ENCODE measurements at regions not wholly inside any gene's neighbourhood (a gene's known extent, or its start where the extent isn't known, plus 50 kb on each side); places are given as distances from the start of the nearest gene placed in this dataset.

DNA sequence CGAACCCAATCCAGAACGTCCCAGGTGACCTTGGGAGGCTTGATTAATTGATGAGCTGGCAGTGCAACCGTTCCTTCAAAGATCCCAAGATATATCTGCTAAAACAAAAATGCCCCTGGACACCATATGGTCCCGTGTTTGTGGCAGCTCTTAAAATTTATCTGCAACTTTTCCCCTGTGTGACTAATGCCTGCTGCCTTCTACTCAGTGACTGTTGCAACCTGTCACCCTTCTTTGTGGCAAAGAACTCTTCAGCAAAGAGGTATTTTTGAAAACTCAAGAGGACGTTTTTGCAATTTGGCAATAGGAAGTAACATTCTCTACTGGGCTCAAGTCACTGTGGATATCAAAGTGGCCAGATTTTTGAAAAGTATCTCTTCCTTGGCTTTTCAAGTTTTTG is 75.8 kb upstream of the SOD3 start:
- Histone ChIP-seq H3K36me3 (ENCODE audit: control insufficient read depth, insufficient read depth, low read length) (no peaks in the 10 kb centered on the region), H3K27me3 (ENCODE audit: control insufficient read depth, insufficient read depth, low read length) (no peaks in the 10 kb centered on the region), H3K9ac (ENCODE audit: low read depth, low read length) (no peak overlapping the region), H3K4me3 (ENCODE audit: low read depth, low read length) (no peak overlapping the region), H3K9me3 (ENCODE audit: control insufficient read depth, insufficient read depth, low read length) (peaks cover 5% of the 10 kb centered on the region; the same call in 1 of the 2 replicates), H3K27ac (ENCODE audit: low read depth, low read length) (no peak overlapping the region), H3K4me1 (ENCODE audit: control insufficient read depth, insufficient read depth, low read length) (peaks cover 23% of the 10 kb centered on the region)

DNA sequence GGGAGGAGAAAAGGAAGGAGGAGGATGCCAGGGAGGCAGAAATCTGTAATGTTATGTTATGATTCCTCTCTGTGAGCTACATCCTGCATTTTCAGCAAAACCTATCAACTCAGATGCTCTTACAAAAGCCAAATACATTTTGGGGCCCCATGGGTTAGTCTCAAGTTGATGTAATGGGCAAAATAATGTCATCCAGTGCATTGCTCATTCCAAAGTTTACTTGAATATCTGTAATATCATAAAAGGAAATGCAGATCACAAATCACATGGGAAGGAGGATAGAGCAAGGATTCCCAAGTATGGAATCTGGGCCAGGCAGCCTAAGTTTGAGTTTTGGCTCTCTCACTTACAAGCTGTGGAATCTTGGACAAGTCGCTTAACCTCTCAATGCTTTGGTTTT is 74.9 kb upstream of the SOD3 start:
- Histone ChIP-seq H3K4me3 (ENCODE audit: low read depth, low read length) (peak overlapping the region; percentile 21; the same call in 1 of the 2 replicates), H3K9me3 (ENCODE audit: control insufficient read depth, insufficient read depth, low read length) (0 out of 2 replicates have a peak, but pooled peaks cover under 1% of the 10 kb centered on the region), H3K9ac (ENCODE audit: low read depth, low read length) (no peak overlapping the region), H3K27me3 (ENCODE audit: control insufficient read depth, insufficient read depth, low read length) (no peaks in the 10 kb centered on the region), H3K36me3 (ENCODE audit: control insufficient read depth, insufficient read depth, low read length) (no peaks in the 10 kb centered on the region), H3K27ac (ENCODE audit: low read depth, low read length) (peak overlapping the region; percentile 75), H3K4me1 (ENCODE audit: control insufficient read depth, insufficient read depth, low read length) (peaks cover 23% of the 10 kb centered on the region)

DNA sequence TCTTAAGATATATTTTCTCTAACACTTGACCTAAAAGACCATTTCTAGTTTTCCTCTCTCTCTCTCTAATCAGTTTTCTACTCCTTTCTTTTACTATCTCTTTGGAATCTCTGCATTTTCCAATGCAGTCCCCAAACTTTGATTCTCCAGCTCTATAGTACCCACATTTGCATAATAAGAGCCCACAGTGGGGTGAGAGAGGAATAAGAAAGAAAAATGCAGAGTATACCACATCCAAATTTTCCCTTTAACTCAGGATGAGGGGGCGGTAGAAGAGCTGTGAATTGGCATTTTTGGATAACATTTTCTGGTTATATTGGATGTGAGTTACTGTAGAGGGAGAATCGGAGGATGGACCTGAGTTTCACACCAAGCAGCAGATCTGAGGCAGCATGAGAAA is 74.4 kb upstream of the SOD3 start:
- no peaks in the 10 kb centered on the region for H3K36me3 ChIP-seq (ENCODE audit: control insufficient read depth, insufficient read depth, low read length)
- H3K9me3 ChIP-seq (ENCODE audit: control insufficient read depth, insufficient read depth, low read length), result no peaks in the 10 kb centered on the region
- peak overlapping the region; percentile 80 for H3K27ac ChIP-seq (ENCODE audit: low read depth, low read length)
- no peak overlapping the region for H3K9ac ChIP-seq (ENCODE audit: low read depth, low read length)
- H3K4me3 ChIP-seq (ENCODE audit: low read depth, low read length), result peak overlapping the region; percentile 21; the same call in 1 of the 2 replicates
- H3K27me3 ChIP-seq (ENCODE audit: control insufficient read depth, insufficient read depth, low read length), result no peaks in the 10 kb centered on the region
- peaks cover 23% of the 10 kb centered on the region for H3K4me1 ChIP-seq (ENCODE audit: control insufficient read depth, insufficient read depth, low read length)

- H3K9ac ChIP-seq (ENCODE audit: low read depth, low read length), result no peak overlapping the region
- no peaks in the 10 kb centered on the region for H3K27me3 ChIP-seq (ENCODE audit: control insufficient read depth, insufficient read depth, low read length)
- H3K4me3 ChIP-seq (ENCODE audit: low read depth, low read length), result no peak overlapping the region
- no peaks in the 10 kb centered on the region for H3K9me3 ChIP-seq (ENCODE audit: control insufficient read depth, insufficient read depth, low read length)
- H3K36me3 ChIP-seq (ENCODE audit: control insufficient read depth, insufficient read depth, low read length), result no peaks in the 10 kb centered on the region
- H3K27ac ChIP-seq (ENCODE audit: low read depth, low read length), result no peak overlapping the region
- peaks cover 23% of the 10 kb centered on the region for H3K4me1 ChIP-seq (ENCODE audit: control insufficient read depth, insufficient read depth, low read length)
These were observed 73.3 kb upstream of the SOD3 start for GRCh38 chr4:24722026-24722568.

DNA sequence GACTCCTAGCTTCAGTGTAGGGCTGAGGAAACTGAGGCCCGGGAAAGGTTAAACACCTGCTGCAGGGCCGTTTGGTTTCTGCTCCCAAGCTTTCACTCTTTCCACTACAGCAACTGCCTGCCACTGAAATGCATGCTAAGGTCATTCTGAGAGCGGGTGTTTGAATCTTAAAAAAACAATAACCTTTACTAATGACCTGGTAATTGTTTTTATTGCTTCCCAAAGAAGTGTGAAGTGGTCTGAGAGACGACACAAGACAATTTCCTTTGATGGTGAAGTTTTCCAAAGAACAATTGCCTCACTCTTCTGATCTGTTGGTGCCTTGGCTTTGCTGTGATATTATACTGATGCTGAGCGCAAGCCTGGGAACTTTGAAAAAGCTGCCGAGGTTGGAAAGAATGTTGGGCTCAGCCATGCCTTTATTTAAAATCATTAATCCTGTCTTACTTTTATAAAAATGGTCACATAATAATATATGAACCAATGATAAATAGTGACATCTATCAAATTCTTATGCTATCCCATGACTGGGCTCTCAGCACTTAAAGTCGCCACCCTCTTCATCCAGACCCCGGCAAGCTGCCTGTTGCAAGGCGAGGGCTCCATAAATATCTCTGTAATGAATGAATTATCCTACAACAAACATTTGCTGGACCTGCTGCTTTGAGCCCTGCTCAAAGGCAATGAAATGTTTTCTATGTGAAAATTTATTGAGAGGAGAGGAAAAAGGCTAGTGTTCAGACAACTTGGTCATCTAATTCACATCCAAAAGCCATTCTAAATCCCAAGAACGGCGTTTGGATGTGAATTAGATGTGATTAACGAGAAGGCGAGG is 67.8 kb upstream of the SOD3 start:
- Histone ChIP-seq H3K9ac (ENCODE audit: low read depth, low read length) (no peak overlapping the region), H3K4me1 (ENCODE audit: control insufficient read depth, insufficient read depth, low read length) (no peaks in the 10 kb centered on the region), H3K27me3 (ENCODE audit: control insufficient read depth, insufficient read depth, low read length) (no peaks in the 10 kb centered on the region)

DNA sequence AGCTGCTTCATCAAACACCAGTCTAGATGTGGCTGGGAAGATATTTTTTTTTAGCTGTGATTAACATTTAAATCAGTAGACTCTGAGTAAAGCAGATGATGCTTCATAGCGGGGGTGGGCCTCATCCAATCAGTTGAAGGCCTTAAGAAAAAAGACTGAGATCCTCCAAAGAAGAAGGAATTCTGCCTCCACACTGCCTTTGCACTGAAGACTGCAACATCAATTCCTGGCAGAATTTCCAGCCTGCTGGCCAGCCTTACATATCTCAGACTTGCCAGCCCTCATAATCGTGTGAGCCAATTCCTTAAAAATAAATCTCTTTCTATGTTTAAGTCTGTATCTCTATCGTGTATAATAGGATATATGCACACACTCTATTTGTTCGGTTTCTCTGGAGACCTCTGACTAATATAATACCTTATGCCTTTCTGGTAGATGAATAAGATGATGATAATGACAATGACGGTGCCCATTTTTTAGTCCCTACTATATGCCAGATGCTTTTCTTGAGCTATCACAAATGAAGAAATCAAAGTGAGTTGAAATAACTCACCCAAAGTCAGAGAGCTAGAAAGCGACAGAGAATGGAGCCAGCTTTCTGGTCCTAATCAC is 66.1 kb upstream of the SOD3 start:
- Histone ChIP-seq H3K4me1 (ENCODE audit: control insufficient read depth, insufficient read depth, low read length) (no peaks in the 10 kb centered on the region), H3K9me3 (ENCODE audit: control insufficient read depth, insufficient read depth, low read length) (no peaks in the 10 kb centered on the region), H3K4me3 (ENCODE audit: low read depth, low read length) (no peak overlapping the region), H3K36me3 (ENCODE audit: control insufficient read depth, insufficient read depth, low read length) (no peaks in the 10 kb centered on the region), H3K27ac (ENCODE audit: low read depth, low read length) (no peak overlapping the region), H3K27me3 (ENCODE audit: control insufficient read depth, insufficient read depth, low read length) (no peaks in the 10 kb centered on the region), H3K9ac (ENCODE audit: low read depth, low read length) (no peak overlapping the region)

More for the DNA sequence above, 67.8 kb upstream of the SOD3 start:
- Histone ChIP-seq H3K9me3 (ENCODE audit: control insufficient read depth, insufficient read depth, low read length) (no peaks in the 10 kb centered on the region), H3K27ac (ENCODE audit: low read depth, low read length) (no peak overlapping the region), H3K4me3 (ENCODE audit: low read depth, low read length) (no peak overlapping the region), H3K36me3 (ENCODE audit: control insufficient read depth, insufficient read depth, low read length) (no peaks in the 10 kb centered on the region)

DNA sequence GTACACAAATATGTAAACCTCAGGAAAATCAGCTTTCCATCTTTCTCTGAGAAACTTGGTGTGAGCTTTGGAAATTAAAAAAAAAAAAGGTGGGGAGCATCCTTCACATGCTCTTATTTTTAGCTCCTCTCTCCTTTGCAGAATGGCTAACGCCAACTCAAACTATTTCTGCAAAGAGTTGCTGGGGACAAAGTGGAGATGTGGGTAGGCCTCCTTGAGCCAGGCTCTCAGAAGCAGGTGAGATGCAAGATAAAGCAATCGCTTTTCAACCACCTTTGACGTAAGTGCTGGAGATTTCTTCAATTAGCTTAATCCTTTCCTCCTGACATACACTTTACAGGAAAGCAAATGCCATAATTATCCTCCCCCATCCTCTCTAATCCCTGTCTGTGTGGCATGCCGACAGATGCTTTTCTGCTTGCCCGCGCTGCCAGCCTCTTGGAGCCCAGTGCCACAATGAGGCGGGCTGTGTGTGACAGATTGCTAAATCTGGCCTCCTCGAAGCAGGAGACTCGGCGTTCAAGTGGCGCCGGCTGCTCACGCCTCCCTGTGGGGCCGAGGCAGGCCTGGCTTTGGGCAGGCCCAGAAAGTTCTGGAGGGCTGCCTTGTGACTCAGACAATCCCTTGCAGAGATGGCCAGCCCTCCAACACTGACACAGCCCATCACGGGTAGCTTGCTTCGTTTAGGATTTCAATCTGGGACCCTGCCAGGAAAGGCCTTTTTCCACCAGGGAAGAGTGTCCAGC is 64.9 kb upstream of the SOD3 start:
- Histone ChIP-seq H3K27me3 (ENCODE audit: control insufficient read depth, insufficient read depth, low read length) (no peaks in the 10 kb centered on the region), H3K9ac (ENCODE audit: low read depth, low read length) (no peak overlapping the region), H3K36me3 (ENCODE audit: control insufficient read depth, insufficient read depth, low read length) (no peaks in the 10 kb centered on the region), H3K4me3 (ENCODE audit: low read depth, low read length) (no peak overlapping the region), H3K4me1 (ENCODE audit: control insufficient read depth, insufficient read depth, low read length) (no peaks in the 10 kb centered on the region), H3K27ac (ENCODE audit: low read depth, low read length) (no peak overlapping the region), H3K9me3 (ENCODE audit: control insufficient read depth, insufficient read depth, low read length) (no peaks in the 10 kb centered on the region)

- no peak overlapping the region for H3K4me3 ChIP-seq (ENCODE audit: low read depth, low read length)
- no peaks in the 10 kb centered on the region for H3K27me3 ChIP-seq (ENCODE audit: control insufficient read depth, insufficient read depth, low read length)
- H3K4me1 ChIP-seq (ENCODE audit: control insufficient read depth, insufficient read depth, low read length), result no peaks in the 10 kb centered on the region
- H3K27ac ChIP-seq (ENCODE audit: low read depth, low read length), result no peak overlapping the region
- no peaks in the 10 kb centered on the region for H3K36me3 ChIP-seq (ENCODE audit: control insufficient read depth, insufficient read depth, low read length)
- no peak overlapping the region for H3K9ac ChIP-seq (ENCODE audit: low read depth, low read length)
- H3K9me3 ChIP-seq (ENCODE audit: control insufficient read depth, insufficient read depth, low read length), result no peaks in the 10 kb centered on the region
These were observed 63.9 kb upstream of the SOD3 start for GRCh38 chr4:24731448-24731847.

- H3K27me3 ChIP-seq (ENCODE audit: control insufficient read depth, insufficient read depth, low read length), result no peaks in the 10 kb centered on the region
- no peaks in the 10 kb centered on the region for H3K4me1 ChIP-seq (ENCODE audit: control insufficient read depth, insufficient read depth, low read length)
- H3K9me3 ChIP-seq (ENCODE audit: control insufficient read depth, insufficient read depth, low read length), result peaks cover 10% of the 10 kb centered on the region
- H3K36me3 ChIP-seq (ENCODE audit: control insufficient read depth, insufficient read depth, low read length), result no peaks in the 10 kb centered on the region
- no peak overlapping the region for H3K27ac ChIP-seq (ENCODE audit: low read depth, low read length)
- H3K4me3 ChIP-seq (ENCODE audit: low read depth, low read length), result no peak overlapping the region
- no peak overlapping the region for H3K9ac ChIP-seq (ENCODE audit: low read depth, low read length)
These were observed 60.9 kb upstream of the SOD3 start for GRCh38 chr4:24734511-24734910.

GRCh38 chr4:24736066-24736465 is 59.3 kb upstream of the SOD3 start:
- Histone ChIP-seq H3K4me3 (ENCODE audit: low read depth, low read length) (no peak overlapping the region), H3K4me1 (ENCODE audit: control insufficient read depth, insufficient read depth, low read length) (no peaks in the 10 kb centered on the region), H3K9me3 (ENCODE audit: control insufficient read depth, insufficient read depth, low read length) (peaks cover 10% of the 10 kb centered on the region), H3K27me3 (ENCODE audit: control insufficient read depth, insufficient read depth, low read length) (no peaks in the 10 kb centered on the region), H3K36me3 (ENCODE audit: control insufficient read depth, insufficient read depth, low read length) (no peaks in the 10 kb centered on the region), H3K9ac (ENCODE audit: low read depth, low read length) (no peak overlapping the region), H3K27ac (ENCODE audit: low read depth, low read length) (no peak overlapping the region)

All from HUES48 (cell line).